Uterus (tissue), 2 donors: ENCODE measurements at regions not wholly inside any gene's neighbourhood (a gene's known extent, or its start where the extent isn't known, plus 50 kb on each side); places are given as distances from the start of the nearest gene placed in this dataset.

Experiments
- CTCF ChIP-seq, 4 experiments: fragments of 200-600 bp in 2 of 4; fragments of 450-650 bp in 2 of 4; sonication (generic) in 2 of 4; IDR thresholded peaks; one replicate each; pipeline ENCODE4 v1.5.1; 2016 to 2019; ENCODE audit warnings: antibody characterized with exemption in 4 of 4, mild to moderate bottlenecking in 2 of 4, moderate library complexity in 1 of 4
- POLR2A ChIP-seq, 2 donors: fragments of 450-650 bp; IDR thresholded peaks; one replicate each; pipeline ENCODE4 v1.6.1; 2016; ENCODE audit warnings: antibody characterized with exemption in 2 of 2, mild to moderate bottlenecking in 1 of 2, moderate library complexity in 1 of 2

DNA sequence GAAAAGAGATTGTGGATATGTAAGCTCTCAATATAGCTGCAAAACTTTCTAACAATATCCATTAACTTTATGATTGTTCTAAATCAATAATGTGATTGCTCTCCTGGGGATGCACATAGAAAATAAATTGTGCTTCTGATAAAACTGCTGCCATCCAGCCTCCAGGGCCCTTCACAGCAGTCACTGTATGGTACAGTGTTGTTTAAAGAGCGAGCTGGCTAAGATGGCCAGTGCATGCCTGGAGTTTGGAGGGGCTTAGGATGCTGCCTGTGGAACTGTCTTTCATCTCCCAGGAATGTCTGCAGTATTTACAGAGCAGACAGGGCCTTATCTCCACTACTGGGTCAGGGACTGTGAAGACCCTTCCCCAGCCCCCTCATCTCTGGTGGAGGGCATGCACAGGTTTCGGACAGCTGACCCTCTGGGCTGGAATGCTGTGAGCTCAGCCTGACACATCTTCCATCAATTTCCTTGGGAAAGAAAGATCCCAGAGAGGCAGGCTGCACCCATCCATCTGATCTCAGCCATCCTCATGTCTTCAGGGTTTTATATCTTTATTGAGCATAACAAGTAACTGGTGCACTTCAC, 137.0 kb downstream of the PLPP3 start:
- TF ChIP-seq CTCF (IDR thresholded peaks at IDR 0.05) (no peak), POLR2A (IDR thresholded peaks at IDR 0.05) (no peak)
